Ascending aorta (tissue), 2 donors: ENCODE measurements at regions not wholly inside any gene's neighbourhood (a gene's known extent, or its start where the extent isn't known, plus 50 kb on each side); places are given as distances from the start of the nearest gene placed in this dataset.

Experiments used
- DNase-seq, 2 donors: peaks; one replicate each; pipeline ENCODE4 v3.0.0-alpha.2; 2019; ENCODE audit warnings: low spot score in 2 of 2
- H3K27ac ChIP-seq, 2 donors: fragments of 200-600 bp; sonication (generic); one replicate each; pipeline ENCODE4 v1.5.1; 2016 to 2017; ENCODE audit warnings: mild to moderate bottlenecking in 1 of 2
- H3K27me3 ChIP-seq: fragments of 200-600 bp; sonication (generic); one replicate; pipeline ENCODE4 v1.5.1; 2017
- H3K36me3 ChIP-seq, 2 donors: fragments of 200-600 bp; sonication (generic); one replicate each; pipeline ENCODE4 v1.5.1; 2016
- H3K4me1 ChIP-seq, 2 donors: fragments of 200-600 bp; sonication (generic); one replicate each; pipeline ENCODE4 v1.5.1; 2016 to 2017; ENCODE audit warnings: mild to moderate bottlenecking in 1 of 2
- H3K4me3 ChIP-seq, 2 donors: fragments of 200-600 bp; sonication (generic); one replicate each; pipeline ENCODE4 v1.5.1; 2016 to 2017; ENCODE audit warnings: mild to moderate bottlenecking in 1 of 2
- H3K9me3 ChIP-seq, 2 donors: fragments of 200-600 bp; sonication (generic); one replicate each; pipeline ENCODE4 v1.5.1; 2016
- CTCF ChIP-seq, 3 experiments: fragments of 200-600 bp in 2 of 3; fragments of 450-650 bp in 1 of 3; sonication (generic) in 2 of 3; IDR thresholded peaks; one replicate each; pipeline ENCODE4 v1.5.1; 2016 to 2019; ENCODE audit warnings: antibody characterized with exemption in 3 of 3, mild to moderate bottlenecking in 1 of 3, moderate library complexity in 1 of 3
- intact Hi-C: fragments of 100-400 bp; cut with DNase I; formaldehyde crosslinking; loops from one replicate; pipeline ENCODE4 v1.15.1; 2023

- no peak overlapping the region for H3K4me3 ChIP-seq
- intact Hi-C loops: no loop called here
- no peak for TF ChIP-seq CTCF (IDR thresholded peaks at IDR 0.05)
- DNase-seq: no peak
- no peaks in the 10 kb centered on the region for H3K27me3 ChIP-seq
- no peaks in the 10 kb centered on the region for H3K4me1 ChIP-seq
- no peaks in the 10 kb centered on the region for H3K36me3 ChIP-seq
- no peaks in the 10 kb centered on the region for H3K9me3 ChIP-seq
- no peak overlapping the region for H3K27ac ChIP-seq
These were observed 344.0 kb upstream of the PRICKLE1 start for GRCh38 chr12:42933461-42934081.

- no peak for DNase-seq
- Histone ChIP-seq H3K36me3 (no peaks in the 10 kb centered on the region), H3K4me1 (no peaks in the 10 kb centered on the region), H3K4me3 (no peak overlapping the region), H3K27me3 (no peaks in the 10 kb centered on the region), H3K27ac (no peak overlapping the region), H3K9me3 (no peaks in the 10 kb centered on the region)
- intact Hi-C loops: no loop called here
- TF ChIP-seq CTCF (IDR thresholded peaks at IDR 0.05): no peak
These were observed 343.4 kb upstream of the PRICKLE1 start for GRCh38 chr12:42932936-42933335.

GRCh38 chr12:42926232-42926631 lies 336.7 kb upstream of the PRICKLE1 start:
- Histone ChIP-seq H3K9me3 (no peaks in the 10 kb centered on the region), H3K36me3 (no peaks in the 10 kb centered on the region), H3K27ac (no peak overlapping the region), H3K27me3 (no peaks in the 10 kb centered on the region), H3K4me1 (no peaks in the 10 kb centered on the region), H3K4me3 (no peak overlapping the region)
- TF ChIP-seq CTCF (IDR thresholded peaks at IDR 0.05): no peak
- DNase-seq: no peak
- intact Hi-C loops: no loop called here

- Histone ChIP-seq H3K4me3 (no peak overlapping the region), H3K36me3 (no peaks in the 10 kb centered on the region), H3K27ac (no peak overlapping the region), H3K9me3 (no peaks in the 10 kb centered on the region), H3K27me3 (no peaks in the 10 kb centered on the region), H3K4me1 (no peaks in the 10 kb centered on the region)
- intact Hi-C loops: no loop called here
- TF ChIP-seq CTCF (IDR thresholded peaks at IDR 0.05): no peak
- DNase-seq: no peak
These were observed 334.9 kb upstream of the PRICKLE1 start for GRCh38 chr12:42924482-42924881.

- TF ChIP-seq CTCF (IDR thresholded peaks at IDR 0.05): no peak
- no peaks in the 10 kb centered on the region for H3K36me3 ChIP-seq
- no peaks in the 10 kb centered on the region for H3K4me1 ChIP-seq
- intact Hi-C loops: no loop called here
- no peak for DNase-seq
- no peak overlapping the region for H3K4me3 ChIP-seq
- H3K9me3 ChIP-seq: no peaks in the 10 kb centered on the region
- H3K27me3 ChIP-seq: no peaks in the 10 kb centered on the region
- no peak overlapping the region for H3K27ac ChIP-seq
These were observed 334.0 kb upstream of the PRICKLE1 start for GRCh38 chr12:42923583-42923982.

- TF ChIP-seq CTCF (IDR thresholded peaks at IDR 0.05): no peak
- no peaks in the 10 kb centered on the region for H3K27me3 ChIP-seq
- no peak overlapping the region for H3K27ac ChIP-seq
- H3K4me1 ChIP-seq: no peaks in the 10 kb centered on the region
- H3K36me3 ChIP-seq: no peaks in the 10 kb centered on the region
- no peak for DNase-seq
- H3K9me3 ChIP-seq: no peaks in the 10 kb centered on the region
- H3K4me3 ChIP-seq: no peak overlapping the region
- intact Hi-C loops: no loop called here
These were observed 333.6 kb upstream of the PRICKLE1 start for GRCh38 chr12:42923156-42923555.
